ENCODE measurements at regions not wholly inside any gene's neighbourhood (a gene's known extent, or its start where the extent isn't known, plus 50 kb on each side); places are given as distances from the start of the nearest gene placed in this dataset.

DNA sequence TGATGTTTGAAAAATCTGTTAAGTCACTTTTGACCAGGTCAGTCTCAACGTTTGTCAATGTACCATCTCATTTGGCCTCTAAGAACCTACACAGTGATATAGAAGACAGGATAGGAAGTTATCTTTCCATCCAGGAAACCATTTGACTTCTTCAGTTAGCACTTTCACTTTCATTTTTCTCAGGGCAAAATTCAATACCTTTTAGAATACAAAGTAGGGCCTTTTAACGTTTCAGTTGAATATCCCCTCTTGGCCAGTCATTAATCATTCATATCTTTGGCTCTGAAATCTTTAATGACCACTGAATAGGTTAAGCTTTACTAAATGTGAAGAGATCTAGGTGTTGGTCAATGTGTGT lies 101.1 kb upstream of the GNAQ start:
- peak overlapping the region; percentile 28 for H3K4me3 ChIP-seq (ENCODE audit: low read length)
- TF ChIP-seq, protein P1, sequence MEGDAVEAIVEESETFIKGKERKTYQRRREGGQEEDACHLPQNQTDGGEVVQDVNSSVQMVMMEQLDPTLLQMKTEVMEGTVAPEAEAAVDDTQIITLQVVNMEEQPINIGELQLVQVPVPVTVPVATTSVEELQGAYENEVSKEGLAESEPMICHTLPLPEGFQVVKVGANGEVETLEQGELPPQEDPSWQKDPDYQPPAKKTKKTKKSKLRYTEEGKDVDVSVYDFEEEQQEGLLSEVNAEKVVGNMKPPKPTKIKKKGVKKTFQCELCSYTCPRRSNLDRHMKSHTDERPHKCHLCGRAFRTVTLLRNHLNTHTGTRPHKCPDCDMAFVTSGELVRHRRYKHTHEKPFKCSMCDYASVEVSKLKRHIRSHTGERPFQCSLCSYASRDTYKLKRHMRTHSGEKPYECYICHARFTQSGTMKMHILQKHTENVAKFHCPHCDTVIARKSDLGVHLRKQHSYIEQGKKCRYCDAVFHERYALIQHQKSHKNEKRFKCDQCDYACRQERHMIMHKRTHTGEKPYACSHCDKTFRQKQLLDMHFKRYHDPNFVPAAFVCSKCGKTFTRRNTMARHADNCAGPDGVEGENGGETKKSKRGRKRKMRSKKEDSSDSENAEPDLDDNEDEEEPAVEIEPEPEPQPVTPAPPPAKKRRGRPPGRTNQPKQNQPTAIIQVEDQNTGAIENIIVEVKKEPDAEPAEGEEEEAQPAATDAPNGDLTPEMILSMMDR (conservative IDR thresholded peaks at IDR 0.05; ENCODE audit: low read length), result no peak
- no peak for DNase-seq (ENCODE audit: low read depth)

DNA sequence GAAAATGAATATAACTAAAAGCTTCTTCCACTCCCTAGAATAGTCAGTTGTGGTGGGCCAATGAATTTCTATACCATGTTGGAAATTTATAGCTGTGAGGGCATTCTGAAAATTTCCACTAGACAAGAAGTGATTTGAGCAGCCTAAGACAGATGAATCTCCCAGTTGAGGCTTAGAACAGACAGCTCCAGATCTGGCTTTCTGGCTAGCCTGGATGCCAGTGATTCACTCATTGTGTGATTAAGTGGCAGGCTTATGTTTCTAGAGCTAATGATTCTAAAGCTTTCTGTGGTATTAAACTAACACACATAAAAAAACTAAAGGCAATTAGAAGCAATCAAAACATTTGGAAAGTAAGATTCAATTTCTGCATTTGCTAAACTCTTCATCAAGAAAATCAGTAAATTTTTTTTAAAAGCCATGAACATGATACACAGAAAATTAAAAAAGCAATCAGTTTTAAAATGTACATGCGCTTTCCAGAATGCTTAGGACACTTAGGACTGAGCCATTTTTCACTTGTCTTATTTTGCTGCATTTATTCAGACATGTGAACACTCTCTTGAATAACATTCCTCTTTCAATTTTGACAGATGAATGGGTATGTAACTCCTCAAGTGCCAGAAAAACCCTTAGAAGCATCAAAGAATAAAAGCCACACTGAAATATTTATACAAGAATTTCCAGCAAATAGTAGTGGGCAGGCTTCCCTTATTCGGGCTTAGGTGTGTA lies 100.5 kb upstream of the GNAQ start:
- no peak for DNase-seq (ENCODE audit: low read depth)
- H3K4me3 ChIP-seq (ENCODE audit: low read length), result peak overlapping the region; percentile 28; the same call in 1 of the 2 replicates
- TF ChIP-seq, protein P1 (conservative IDR thresholded peaks at IDR 0.05; ENCODE audit: low read length), result no peak

DNA sequence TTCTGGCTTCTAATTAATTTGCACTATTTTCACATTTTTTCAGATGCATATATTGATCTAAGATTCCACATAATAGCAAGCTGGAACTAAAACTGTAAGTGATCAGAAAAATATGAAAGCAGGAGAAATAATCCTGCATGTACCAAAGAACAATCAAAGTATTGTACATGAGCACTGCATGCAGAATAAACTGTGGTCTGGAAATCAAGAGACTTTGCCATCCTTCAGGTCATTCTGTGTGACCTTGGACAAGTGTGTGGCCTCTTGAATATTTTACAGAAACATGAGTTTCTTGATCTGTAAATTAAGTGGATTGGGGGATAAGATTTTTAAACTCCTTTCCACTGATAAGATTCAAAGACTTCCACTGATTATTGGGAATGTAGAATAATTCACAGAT lies 99.2 kb upstream of the GNAQ start:
- DNase-seq (ENCODE audit: low read depth), result no peak

DNA sequence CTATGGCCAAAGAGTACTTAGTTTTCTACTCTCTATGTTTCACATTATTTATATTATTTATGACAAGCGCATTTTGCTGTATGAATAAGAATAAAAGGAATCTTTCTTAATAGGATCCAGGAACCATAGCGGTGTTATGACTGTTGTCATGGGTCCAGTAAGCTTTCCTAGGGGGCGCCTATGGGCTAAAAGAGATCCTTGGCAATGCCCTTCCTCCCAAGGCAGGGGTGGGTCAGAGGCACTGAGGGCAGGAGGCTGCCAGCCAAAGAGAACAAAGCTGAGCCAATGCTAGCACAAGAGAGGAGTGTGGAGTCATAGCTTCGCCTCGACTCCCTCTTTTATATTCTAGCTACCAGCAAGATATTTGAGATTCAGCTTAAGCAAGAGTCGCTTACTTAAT lies 98.4 kb upstream of the GNAQ start:
- peak; percentile 29 for DNase-seq (ENCODE audit: low read depth)
- H3K4me3 ChIP-seq (ENCODE audit: low read length), result no peak overlapping the region
- TF ChIP-seq, protein P1 (conservative IDR thresholded peaks at IDR 0.05; ENCODE audit: low read length), result peak; percentile 10; the same call in 1 of the 2 replicates

More for the DNA sequence above, 99.2 kb upstream of the GNAQ start:
- no peak overlapping the region for H3K4me3 ChIP-seq (ENCODE audit: low read length)
- TF ChIP-seq, protein P1 (conservative IDR thresholded peaks at IDR 0.05; ENCODE audit: low read length), result no peak

DNA sequence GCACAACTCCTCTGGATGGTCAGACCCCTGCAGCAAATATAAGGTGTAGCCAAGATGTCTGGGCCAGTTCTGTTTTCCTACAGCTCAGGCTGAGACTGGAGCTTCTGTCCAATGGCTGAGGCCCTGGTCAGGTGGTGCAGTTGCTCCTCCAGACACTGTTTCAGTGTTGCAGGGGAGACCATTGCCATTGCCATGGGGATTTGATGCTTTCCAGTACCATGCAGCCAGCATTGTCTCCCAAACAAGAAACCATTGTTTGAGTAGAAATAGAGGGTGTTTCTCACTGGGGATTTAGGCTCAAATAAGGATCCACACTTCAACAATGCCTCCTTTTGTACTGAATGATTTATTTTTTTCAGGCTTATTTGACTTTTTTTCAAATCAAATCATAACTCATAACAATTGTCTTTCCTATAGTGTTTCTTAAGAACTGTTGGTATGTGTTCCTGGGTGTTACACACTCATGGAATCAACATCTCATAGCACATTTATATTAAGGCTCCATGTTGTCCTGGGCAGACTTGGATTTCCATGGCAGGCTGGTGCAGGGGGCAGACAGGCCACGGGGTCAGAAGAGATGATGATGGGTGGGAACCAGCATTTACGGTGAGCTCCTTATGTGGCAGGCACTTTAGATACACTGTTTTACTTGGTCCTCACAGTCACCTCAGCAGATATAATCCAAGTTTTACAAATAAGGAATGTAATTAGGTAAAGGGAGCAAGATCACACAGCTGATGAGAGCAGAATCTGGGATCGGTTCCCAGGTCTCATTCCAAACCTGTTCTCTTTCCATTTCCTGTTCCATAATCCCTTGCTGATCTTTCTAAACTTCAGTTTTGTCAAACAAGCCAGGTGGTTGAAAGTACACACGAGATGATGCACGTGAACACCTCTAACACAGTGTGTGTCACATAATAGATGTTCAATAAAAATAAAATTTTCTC lies 95.9 kb upstream of the GNAQ start:
- DNase-seq (ENCODE audit: low read depth), result no peak
- TF ChIP-seq, protein P1 (conservative IDR thresholded peaks at IDR 0.05; ENCODE audit: low read length), result no peak
- no peak overlapping the region for H3K4me3 ChIP-seq (ENCODE audit: low read length)

DNA sequence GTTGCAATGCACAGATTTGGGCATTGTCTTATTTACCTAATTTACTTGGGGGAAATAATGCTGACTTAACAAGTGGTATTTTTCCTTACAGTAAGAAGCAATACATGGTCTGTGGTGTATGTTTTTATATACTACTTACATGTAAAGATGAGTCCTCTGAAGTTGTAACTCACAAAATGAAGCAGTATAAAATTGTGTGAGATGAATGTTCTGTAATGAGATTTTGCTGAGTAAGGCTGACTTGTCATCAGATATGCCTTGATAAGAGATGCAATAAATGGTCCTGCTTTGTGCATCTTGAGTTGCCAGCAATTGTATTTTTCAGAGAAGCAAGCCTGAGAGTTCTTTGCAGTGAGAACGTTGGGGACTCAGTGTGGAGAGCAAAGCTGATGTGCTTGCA lies 92.2 kb upstream of the GNAQ start:
- TF ChIP-seq, protein P1 (conservative IDR thresholded peaks at IDR 0.05; ENCODE audit: low read length), result no peak
- no peak overlapping the region for H3K4me3 ChIP-seq (ENCODE audit: low read length)
- no peak for DNase-seq (ENCODE audit: low read depth)
